ENCODE measurements at regions not wholly inside any gene's neighbourhood (a gene's known extent, or its start where the extent isn't known, plus 50 kb on each side); places are given as distances from the start of the nearest gene placed in this dataset.

DNA sequence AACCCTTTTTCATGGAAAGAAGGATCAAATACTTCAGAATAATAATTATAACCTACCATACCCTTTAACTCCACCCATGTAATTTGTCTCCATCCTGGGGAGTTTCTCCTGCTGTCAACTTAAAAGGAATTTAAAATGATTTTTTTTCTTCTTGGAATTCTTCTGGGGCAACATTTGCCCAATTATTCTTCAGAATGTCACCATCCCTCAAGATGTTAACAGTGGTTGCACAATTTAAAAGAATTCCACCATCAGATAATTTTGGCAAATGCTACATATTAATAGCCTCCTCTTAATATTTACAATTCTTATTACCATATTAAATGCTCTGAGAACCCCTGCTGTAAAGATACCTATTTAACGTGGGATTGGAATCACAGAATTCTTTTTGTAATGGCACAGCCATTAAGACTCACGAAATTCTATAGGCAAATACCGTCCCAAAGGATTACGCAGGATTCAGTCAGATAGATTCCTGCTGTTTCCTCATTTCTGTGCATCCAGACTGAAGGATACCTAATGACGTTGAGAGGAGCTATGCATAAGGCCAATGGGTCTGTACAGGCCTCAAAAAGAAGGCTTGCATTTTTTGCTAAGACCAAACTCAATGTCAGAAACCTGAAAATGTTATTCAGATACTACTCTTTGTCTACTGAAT is 177.5 kb downstream of the DAD1 start:
- no peak for DNase-seq

DNA sequence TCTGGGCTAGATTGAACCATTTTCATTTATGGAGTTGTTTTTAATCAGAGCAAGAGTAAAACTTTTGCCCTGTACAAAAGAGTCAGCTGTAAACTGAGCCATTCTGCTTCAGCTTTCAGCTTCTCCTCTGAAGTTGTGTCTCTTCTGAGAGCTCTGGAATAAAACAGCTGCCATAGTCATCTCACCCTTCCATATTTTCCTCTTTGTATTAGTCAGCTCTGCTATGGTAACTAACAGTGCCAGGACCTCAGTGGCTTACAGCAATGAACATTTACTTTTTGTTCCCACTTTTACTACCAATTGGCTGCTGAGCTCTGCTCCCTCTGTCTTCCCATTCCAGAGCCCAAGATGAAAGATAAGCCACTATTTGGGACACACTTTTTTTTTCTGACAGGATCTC is 178.5 kb downstream of the DAD1 start:
- DNase-seq, result no peak

DNA sequence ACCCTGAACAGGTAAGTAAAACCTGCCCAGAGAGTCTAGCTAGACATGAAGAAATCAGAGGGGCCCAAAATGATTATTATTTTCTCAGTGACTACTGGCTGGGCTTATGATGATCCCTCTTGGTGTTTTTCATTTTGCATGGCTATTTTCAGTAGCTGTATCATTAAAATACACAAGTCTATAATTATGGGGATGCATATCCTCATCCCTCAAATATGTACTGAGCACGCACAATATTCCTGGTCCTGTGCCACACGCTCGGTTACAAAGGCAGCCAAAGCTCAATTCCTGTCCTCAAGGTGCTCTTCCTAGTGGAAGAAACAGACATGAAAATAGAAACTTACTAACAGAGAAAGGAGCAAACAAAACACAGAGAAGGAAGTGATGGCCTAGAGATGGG is 180.0 kb downstream of the DAD1 start:
- DNase-seq, result no peak

DNA sequence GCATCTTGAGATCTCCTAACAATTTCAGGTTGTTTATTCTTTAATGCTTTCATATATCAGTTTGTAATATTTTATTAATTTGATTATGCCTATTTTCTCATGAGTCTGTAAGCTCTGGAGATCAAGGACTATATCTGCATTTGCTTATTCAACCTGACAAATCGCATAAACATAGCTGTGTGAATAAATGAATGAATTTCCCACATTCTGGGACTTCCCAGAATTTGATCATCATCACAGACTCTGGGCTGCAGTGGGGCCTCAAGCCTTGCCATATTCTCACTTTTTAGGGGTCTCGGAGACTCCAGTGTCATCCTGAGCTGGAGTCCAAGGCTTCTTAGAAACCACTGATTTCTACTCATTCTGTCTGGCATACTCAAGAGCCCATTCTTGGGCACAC is 180.5 kb downstream of the DAD1 start:
- DNase-seq, result no peak

DNA sequence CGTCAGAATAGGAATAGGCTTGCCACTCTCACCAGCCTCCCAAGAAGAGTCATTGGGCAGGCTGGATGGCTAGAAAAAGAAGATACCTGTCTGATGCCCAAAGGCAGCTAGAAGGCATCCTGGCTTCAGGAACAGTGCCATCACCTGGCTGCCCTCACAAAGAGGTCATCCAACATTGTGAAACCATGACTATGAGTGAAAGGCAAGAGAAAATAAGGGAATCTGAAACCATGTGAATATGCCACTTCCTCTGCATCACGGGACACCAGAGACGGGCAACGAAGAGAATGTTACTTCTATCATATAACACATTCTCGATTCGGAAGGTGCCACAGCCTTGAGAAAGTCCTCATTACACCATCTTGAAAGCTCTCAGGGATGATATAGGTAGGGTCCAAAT is 182.0 kb downstream of the DAD1 start:
- DNase-seq, result no peak

DNA sequence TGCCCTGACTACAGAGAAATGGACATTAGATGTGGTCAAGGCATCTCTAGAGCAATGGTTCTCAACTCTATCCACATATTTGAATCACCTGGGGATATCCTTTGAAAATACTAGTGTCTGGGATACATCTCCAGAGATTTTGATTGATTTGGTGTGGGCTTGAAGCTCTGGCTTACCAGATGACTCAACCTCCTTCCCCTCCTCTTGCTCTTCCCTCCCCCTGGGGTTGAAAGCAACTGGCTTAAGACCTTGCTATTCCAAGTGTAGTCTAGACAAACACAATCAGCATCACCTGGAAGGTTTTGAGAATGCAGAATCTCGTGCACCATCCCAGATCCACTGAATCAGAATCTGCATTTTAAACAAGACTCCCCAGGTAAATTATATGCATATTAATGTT is 183.8 kb downstream of the DAD1 start:
- DNase-seq, result no peak

DNA sequence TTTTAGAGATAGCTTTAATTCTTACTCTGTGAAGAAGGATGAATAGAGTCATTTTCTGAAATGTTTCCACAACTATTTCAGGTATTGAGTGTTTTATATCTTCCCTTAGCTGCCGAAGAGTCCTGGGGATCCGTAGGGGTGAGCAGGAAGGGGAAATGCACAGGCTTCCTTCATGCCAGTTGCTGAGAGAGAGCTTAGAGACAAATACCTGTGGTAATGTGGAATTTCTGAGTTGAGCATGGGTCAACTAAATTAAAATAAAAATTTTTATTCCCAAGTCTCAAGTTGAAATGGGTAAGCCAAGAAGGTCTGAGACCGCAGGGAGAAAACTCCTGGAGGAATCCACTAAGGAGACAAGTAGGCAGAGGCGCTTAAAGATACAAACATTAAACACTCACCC is 185.7 kb downstream of the DAD1 start:
- no peak for DNase-seq

DNA sequence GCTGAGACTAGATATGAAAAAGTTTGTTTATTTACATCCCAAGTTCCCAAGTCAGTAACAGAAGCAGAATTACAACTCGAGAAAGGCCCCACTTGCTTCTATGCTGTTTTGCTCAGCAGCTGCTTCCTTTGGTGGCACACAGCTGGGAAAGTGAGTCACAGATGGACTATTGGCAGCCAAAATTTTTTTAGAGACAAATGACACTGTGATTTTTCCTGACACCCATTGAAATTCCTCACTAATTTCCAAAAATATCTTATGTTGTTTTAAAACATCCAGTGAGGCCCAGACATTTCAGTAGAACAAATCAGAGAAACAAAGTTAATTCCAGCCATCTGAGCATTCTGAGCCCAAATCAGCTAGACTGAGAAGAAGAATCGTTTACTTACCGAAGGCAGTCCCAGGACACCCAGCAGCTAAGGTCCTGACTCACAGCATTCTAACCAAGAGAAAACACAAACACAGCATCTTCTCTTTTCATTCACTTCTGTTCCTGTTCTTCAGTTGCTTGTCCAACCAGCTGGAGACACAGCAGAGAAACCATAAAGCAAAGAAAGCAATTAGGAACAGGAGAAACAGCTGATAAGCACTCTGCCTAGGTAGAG is 188.3 kb downstream of the DAD1 start:
- DNase-seq, result peak in 1 of 2 donors; percentile 49

DNA sequence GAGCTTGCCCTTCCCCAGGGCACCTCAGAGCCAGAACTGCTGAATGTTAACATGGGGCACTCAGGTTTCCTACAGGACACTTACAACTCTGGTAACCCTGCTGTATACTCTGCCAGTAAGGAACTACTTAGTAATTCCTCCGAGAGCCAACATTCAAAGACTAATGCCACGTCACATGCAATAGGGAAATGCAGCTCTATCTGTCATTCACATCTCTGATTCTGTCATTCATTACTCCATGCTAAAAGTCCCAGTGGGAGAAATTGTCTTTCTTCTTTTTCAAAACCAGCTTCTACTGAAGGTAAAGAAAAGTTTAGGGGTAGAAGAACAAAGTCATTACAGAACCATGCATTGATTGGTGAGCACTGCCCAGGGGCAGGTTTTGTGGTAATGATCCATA is 189.2 kb downstream of the DAD1 start:
- no peak for DNase-seq

DNA sequence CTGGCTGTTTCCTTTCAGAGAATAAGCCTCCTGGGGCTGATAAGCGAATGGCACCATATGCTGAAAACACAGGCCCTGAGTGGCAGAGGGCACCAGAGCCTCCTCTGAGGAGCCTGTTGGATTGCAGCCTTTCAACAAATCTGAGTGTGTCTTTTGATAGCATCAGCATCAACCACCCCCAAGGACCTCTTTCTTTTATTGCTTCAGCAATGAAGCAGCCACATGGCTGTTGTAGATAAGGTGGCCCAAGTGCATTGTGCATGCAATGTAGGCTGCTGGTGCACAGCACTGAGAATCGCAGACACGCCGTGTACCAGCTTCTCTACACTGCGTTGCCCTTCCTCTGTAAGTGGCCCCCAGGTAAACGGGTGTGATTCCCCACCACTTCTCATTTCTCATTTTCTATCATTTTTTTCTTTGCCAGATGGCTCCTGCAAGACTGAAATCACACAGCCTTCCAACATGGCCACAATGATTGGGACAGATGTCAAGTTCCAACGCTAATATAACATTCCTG is 191.7 kb downstream of the DAD1 start:
- DNase-seq, result no peak

DNA sequence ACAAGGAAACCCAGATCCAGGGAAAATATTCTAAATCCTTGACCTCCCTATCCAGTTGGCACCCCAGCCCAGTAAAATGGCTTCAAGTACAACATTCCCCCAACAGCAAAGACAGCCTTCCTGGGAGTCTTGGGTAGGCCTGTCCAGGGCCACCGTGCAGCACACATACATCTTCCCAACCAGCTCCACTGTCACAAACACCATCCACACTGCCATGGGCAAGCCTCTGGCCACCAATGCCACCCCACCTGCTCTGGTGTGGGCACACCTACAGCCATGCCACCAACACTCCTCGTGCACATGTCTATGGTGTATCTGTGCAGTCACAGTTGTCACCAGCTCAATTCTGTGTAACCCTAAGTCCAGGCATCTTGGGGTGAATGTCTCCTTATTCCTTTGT is 193.2 kb downstream of the DAD1 start:
- DNase-seq, result no peak

DNA sequence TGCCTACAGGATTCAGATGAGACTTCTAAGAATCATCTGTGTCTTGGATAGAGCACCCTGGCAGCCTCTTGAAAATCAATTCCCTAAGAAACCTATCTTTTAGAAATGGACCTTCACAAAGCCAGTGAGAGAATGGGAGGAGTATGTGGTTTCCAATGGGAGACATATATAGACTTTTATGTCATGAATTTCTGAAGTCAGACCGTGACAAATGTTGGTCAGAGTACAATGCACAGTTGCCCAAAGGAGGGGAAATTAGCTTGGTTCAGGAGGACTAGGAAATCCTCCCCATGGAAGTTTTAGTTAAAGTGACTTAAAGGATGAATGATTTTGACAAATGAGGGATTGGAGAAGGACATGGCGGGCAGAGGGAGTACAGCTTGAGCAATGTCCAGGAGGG is 194.4 kb downstream of the DAD1 start:
- DNase-seq, result no peak

DNA sequence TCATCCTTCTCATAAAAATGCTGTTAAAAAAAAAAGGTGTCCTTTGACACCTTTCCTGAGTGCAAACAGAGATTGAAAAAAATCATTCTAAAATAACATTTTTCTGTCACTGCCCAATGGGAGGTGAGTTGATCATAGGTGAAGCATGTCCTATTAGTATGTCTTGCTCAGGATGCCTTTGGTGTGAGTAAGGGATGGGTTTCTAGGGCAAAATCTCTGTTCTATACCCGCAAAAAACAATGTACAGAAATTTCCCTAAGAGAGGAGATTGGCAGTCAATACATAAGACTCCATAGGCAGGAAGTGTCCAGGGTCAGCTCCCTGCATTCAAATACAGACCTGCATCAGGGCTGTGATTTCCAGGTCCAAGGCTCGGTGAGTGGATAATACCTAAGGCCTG is 195.2 kb downstream of the DAD1 start:
- DNase-seq, result no peak

DNA sequence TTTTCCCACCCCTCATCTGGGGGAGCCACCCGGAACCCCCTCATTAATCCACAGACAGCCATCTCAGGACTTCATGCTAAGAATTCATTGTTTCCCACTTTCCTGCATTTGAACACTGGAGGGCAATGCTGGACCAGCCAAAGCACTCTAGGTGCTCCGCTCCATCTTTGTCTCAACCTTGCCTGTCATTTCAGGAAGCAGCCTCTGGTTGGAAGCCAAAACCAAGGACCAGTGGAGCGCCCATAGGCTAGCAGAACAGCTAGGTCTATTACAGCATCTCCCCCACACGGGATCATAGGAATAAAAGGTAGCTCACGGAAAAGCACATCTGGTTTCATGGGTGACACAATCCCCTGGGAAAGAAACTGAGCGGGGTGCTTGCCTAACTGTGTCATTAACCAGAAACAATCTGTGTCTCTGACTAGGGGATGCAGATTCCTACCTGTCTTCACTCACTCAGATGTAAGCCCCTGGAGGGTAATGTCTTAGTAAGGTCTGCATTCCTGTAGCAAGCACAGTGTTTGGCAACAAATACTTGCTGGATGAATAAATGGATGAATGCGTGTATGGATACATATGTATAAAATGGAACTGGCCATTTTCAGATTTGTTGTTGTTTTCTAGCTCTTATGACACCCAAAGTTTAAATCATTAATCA is 197.0 kb downstream of the DAD1 start:
- peak in 1 of 2 donors; percentile 67 for DNase-seq

DNA sequence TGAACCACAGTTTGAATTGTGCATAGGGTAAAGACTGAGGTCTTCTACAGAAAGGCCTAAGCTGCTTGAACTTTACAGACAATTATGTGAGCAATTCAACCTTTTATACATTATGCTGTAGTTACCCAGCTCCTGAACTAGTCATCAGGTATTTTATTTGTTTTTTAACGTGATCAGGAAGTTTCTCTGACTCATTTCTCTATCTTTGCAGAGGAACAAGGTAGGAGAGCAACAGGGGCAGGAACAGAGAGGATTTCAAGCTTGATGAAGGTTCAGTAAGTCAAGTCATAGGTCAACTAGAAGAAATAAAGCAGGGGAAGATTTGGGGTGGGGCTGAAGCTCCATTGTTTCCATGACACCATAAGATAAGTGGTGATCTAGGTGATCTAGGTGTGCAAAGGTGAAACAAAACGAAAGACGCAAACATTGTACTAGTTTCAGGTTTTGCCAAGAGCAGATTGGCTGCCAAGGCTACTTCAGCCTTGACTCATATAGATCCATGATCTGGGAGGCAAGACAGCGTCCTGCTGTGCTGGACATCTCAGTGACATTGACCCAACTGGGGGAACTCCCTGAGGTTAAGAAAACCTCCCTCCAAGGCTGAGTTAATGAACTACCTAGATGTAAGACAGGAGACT is 198.1 kb downstream of the DAD1 start:
- DNase-seq, result no peak

DNA sequence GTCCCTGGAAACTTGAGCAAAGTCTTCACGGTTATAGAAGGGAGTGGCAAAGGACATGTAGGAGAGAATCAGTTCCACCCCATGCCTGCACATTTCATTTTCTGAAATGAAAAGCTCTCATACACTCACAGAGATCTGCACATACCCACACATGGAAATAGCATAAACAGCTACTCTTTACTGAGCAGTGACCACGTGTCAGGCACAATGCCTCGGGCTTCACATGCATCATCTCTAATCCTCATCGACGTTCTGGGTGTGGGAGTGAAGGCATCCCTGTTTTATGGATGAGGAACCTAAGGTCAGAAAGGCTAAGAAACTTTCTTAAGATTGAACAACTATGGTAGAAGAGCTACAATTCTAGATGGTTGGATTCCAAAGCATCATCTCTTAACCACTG is 198.8 kb downstream of the DAD1 start:
- DNase-seq, result no peak

DNA sequence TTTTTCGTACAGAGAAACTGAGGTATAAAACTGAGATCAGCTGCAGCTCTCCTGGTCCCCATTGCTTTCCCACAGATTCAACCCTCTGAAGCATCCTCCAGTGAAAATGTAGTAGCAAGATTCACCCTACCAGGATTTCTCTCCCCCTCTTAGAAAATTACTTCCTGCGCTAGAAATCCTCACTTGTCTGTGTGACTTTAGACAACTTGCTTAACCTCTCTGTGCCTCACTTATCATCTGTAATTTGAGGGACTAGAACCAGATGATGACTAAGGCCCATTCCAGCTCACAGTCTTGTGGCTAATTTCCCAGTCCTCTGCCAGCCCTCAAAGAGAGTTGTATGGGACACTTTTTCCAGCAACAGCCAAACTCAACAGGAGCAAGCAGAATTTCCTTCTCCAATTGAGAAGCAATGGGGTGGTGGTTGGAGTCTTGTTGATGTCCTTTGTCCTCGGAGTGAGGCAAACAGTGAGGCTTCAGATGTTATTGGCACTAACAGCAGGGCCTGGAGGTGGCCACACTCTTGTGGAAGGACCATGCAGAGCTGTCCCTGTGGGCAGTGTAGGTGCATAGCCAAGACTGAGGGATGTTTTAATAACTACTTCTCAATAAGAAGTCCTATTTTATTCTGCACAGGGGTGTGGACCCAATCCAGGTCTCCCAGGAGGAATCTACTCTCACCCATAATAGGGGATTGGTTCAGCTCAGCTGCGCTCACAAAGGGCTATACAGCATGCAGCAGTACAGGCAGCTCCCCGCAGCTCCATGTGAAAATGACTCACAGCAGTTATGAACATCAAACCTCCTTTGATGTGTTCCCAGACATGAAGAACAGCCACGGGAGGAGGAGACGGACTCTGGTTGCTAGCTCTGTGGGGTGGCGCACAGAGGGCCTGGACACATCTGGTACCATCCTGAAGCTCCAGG is 200.1 kb downstream of the DAD1 start:
- no peak for DNase-seq

DNA sequence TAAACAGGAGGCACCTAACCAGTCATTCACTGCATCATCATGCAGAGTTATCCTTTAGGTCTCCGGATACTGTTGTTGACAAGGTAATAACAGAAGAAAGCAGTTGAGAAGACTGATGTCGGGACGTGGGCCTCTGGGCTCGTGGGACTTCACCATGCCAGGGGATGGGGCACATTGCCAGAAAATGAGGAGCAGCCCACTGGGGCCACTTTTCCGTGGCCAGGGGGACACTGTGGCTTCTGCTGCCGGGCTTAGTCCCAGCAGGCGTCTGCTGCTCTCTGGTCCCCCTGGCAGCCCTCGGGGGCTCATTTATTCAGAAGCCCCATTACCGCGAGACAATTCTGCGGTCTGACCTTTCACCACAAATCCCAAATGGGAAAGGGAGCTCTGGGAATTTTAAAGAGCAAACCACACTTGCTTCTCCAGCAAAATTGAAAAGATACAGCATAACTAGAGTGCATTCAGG is 201.2 kb downstream of the DAD1 start:
- no peak for DNase-seq

DNA sequence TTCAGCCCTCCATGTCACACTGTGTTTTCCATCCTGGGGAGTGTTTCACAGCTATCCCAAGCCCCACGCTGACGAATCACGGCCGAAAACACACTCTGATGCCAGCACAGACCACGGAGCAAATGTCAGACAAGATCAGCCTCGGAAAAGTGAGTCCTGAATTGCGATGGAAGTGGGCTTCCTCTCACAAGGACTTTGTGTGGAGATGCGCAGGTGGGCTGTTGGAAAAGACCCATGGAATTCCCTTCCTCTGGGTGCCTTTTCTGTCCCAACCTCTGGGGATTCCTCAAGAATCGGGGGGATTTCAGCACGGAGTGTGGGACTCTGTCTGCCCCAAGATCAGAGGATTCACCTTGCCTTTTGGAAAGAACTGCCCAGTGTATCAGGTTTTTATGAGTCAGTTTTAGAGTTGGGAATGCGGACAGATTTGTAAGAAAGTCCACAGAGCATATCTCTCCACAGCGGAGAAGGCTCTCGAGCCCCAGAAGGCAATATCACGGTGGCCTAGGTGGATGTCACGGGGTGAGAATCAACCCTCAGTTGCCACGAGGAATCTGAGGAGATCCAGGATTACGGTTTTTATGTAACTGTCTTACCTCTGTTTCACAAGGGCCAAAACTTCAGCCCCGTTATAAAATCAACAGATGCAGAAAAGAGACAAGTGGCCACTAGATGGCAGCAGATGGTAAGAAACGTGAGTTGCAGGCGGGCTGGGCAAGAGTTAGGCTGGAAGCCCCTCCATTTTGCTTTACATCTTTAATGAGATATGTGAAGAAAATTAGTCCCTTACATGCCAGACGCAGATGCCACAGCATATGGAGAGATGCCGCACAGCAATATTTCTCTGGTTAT is 201.9 kb downstream of the DAD1 start:
- peak; percentile 19 to 80 for DNase-seq

DNA sequence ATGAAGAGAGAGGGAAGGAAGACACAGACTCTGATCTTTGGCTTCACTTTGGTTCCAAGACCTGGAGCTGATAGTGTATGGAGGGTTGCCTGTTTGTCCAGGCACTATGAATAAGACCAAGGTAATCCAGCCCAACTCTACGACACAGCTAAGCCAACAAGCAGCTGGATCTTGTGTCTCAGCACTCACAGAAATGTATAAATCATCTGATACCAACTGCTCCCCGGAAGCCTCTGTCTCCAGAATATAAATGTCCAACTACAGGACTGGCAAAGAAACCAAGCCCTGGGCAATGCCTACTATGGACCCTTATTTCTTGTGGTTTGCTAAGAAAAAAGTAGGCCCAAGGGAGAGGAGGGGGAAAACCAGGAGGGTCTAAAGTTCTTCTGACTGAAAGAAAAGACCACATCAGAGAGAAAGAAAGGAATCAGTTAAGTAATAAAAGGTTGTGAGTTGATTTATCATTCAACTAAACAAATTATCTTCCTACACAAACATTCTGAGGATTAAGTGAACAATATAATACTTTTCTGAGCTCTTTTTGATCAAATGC is 204.0 kb downstream of the DAD1 start:
- DNase-seq, result no peak

DNA sequence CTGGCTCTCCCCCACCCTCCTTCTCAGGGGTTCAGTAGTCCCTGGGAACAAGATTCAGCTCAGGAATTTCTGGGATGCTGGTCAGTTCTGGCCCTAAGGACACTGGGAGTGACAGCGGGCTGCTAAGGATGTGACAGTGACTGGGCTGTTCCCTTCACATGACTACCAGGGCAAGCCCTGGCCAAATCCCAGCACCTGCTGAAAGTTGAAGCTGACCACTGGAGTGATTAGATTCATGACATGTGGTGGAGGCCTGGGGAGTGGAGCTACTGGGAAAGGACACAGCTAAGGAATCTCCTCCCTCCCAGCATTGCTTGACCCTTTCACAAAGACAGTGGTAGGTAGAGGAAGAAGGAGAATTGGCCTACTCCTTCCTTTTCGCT is 204.9 kb downstream of the DAD1 start:
- no peak for DNase-seq
